SU-DHL-6 (cell line): ENCODE measurements at regions not wholly inside any gene's neighbourhood (a gene's known extent, or its start where the extent isn't known, plus 50 kb on each side); places are given as distances from the start of the nearest gene placed in this dataset.

Source experiments
- CTCF ChIP-seq: fragments of 200-600 bp; sonication (generic); IDR thresholded peaks from one replicate; pipeline ENCODE4 v1.5.1; 2017; ENCODE audit warnings: antibody characterized with exemption, mild to moderate bottlenecking, low read length, moderate library complexity; ENCODE audit not compliant: insufficient read depth, poor library complexity, severe bottlenecking
- EZH2phosphoT487 ChIP-seq: fragments of 200-600 bp; sonication (generic), shearing (Covaris generic); conservative IDR thresholded peaks from 2 replicates; pipeline ENCODE4 v1.6.1; 2018; ENCODE audit warnings: mild to moderate bottlenecking, antibody characterized with exemption, low read length, moderate library complexity, mixed read lengths

GRCh38 chr5:52375969-52376368, 411.7 kb upstream of the ITGA1 start:
- TF ChIP-seq CTCF: no peak
- no peak for TF ChIP-seq EZH2phosphoT487
